ENCODE measurements at regions not wholly inside any gene's neighbourhood (a gene's known extent, or its start where the extent isn't known, plus 50 kb on each side); places are given as distances from the start of the nearest gene placed in this dataset.

- no peak for TF ChIP-seq CTCF (IDR thresholded peaks at IDR 0.05)
- TF ChIP-seq POLR2A (IDR thresholded peaks at IDR 0.05) = no peak
Observed at GRCh38 chr1:83637009-83637408, 361.9 kb downstream of the TTLL7 start.
